Stimulated activated CD4-positive, alpha-beta T cell treated with anti-CD3 and anti-CD28 coated beads, Interleukin-1b, Interleukin-23, amount 100 ng/mL, for 4 hours (primary cell): ENCODE measurements at regions not wholly inside any gene's neighbourhood (a gene's known extent, or its start where the extent isn't known, plus 50 kb on each side); places are given as distances from the start of the nearest gene placed in this dataset.

Experiments
- DNase-seq, 2 donors: peaks; one replicate each; pipeline ENCODE4 v3.0.0-alpha.2; 2020; ENCODE audit warnings: low read depth in 2 of 2

DNA sequence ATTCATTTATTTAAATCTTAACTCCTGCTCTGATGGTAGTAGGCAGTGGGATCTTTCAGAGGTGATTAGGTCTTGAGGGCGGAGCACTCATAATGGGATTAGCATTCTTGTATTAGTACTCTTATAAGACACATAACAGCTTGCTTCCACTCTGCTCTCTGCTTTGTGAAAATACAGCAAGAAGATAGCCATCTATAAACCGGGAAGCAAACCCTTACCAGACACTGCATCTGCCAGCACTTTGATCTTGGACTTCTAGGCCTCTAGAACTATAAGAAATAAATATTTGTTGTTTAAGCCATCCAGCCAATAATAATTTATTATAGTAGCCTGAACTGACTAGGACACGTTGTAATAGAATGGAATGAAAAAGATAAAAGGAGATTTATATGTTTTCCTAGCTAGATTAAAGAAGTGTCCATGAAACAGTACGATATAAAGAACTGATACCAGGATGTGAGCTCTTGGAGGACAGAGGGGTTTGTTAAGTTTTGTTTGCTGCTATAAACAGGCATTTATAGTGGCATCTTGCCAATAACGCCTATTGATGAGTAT is 869.9 kb downstream of the MRPL39 start:
- no peak for DNase-seq

- DNase-seq, result no peak
Measured at GRCh38 chr21:24730661-24731060, 876.6 kb downstream of the MRPL39 start.

GRCh38 chr21:24729568-24729967 is 877.7 kb downstream of the MRPL39 start:
- DNase-seq, result no peak

DNA sequence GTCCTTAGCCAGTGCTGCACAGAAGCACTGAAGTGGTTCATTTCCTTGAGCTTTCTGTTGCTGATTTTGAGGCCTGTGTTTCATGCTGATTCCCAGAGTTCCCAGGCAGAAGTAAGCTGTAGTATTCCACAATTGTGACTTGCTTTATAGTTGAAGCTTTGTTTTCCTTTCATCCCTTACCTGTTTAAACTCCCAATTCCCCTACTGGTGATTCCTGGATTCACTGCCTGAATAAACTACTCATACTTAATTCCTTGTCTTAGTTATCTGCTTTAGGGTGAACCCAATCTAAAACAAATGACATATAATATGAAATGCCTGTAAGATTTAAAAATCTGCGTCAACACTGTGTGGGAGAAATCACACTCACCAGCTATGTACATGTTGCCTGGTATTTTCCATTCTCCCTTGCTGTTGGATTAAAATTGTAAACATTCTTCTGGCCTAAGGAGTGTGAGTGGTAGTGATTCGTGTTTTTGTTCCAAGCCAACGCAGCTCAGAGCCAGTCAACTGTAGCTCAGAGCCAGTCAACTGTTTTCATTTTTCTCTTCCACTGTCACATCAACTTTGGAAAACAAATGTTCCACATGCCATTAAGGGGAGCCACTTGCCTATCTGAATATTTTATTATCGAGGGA is 879.4 kb downstream of the MRPL39 start:
- no peak for DNase-seq

DNA sequence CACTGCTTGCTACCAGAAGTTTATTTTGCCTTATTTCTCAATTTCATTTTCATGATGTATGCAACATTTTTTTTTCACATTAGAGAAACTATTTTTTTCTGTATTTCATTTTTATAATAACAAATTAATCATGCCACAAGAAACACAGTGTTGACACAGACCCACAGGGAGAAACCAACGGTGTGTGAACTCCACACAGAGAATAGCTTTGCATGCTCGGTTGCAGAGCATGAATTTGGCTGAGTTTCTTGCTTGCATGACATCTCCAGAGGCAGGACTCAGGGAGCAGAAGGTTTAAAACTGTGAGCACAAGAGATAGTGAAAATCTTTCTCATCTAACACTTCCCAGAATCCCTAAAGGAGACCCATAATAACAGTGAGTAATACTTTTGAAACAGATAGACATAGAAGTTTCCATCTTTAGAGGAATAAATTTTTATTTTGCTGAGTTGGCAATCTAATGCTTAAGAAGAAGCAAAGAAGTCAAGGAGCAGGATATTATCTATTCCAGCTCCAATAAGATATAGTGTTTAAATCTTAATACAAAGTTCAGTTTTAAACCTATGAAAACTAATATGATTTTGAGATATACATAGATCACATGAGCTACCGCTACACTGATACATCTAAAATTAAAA is 890.9 kb downstream of the MRPL39 start:
- no peak for DNase-seq

GRCh38 chr21:24714646-24715200 is 892.6 kb downstream of the MRPL39 start:
- no peak for DNase-seq

- DNase-seq, result no peak
Measured at GRCh38 chr21:24705201-24705600, 902.1 kb downstream of the MRPL39 start.

DNA sequence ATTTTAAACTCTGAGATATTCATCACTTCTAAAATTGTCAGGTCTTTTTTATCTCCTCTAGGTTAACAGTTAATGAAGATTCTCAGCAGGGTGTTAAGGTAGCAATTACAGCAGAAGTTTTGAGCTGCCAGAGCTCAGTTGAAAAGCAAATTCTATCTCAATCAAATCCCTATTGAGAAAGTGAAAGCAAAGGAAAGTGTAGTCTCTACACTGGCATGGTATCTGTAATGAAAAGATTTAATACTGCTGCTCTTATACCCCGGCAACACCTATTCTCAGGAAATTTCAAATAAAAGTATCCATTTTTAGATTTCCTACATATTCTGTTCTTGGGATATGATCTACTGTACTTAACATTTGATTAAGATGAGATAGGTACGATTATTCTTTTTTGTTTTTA is 913.5 kb downstream of the MRPL39 start:
- no peak for DNase-seq

DNA sequence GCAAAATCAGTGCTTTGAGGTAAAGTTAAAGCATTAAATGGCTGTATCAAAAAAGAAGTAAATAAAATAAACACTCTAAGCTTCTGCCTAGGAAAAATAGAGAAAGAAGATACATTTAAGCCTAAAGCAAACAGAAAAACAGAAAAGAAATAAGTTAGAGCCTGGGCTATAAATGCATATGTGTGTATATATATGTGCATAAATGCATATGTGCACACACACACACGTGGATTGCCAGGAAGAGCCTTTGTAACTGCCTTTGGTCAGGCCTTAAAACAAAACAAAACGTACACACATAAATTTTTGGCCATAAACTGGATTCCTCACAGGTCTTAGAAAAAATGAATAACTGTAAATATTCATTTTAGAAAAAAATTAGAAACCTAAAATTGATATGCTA is 925.8 kb downstream of the MRPL39 start:
- DNase-seq, result no peak

DNA sequence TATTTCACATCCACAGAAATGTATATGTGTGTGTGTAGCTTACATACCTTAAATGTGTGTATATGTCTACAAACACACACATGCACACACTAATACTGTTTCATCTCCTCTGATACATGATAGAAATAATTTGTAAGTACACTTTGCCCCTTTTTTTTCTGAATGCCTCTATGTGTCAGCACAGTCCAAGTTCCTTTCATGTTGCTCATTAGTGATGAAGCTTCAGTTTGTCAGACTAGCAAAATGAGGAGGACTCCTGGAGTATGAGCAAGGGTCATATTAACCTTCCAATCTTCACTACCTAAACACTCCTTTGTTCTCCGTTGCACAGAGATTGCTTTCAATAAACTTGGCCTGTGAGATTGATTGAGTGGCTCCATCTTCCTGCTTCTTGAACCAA is 935.4 kb downstream of the MRPL39 start:
- DNase-seq, result no peak

- DNase-seq, result no peak
Measured at GRCh38 chr21:24658926-24659325, 948.4 kb downstream of the MRPL39 start.

DNA sequence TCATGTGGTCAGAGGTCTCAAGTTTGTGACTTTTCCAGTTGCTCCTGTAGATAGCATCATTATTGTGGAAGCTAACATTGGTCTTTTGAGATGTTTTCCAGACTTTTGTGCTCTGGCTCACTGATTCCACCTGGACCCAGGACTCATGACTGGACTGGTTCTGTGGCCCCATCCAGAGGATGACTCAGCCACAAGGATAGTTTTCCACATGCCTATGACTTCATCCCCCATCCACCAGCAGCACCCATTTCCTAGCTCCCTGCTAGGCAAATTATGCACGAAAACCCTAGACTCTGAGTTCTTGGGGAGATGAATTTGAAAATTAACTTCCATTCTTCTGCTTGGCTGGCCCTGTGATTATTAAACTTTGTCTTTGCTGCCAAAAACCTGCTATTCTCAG is 949.3 kb downstream of the MRPL39 start:
- DNase-seq, result no peak

DNA sequence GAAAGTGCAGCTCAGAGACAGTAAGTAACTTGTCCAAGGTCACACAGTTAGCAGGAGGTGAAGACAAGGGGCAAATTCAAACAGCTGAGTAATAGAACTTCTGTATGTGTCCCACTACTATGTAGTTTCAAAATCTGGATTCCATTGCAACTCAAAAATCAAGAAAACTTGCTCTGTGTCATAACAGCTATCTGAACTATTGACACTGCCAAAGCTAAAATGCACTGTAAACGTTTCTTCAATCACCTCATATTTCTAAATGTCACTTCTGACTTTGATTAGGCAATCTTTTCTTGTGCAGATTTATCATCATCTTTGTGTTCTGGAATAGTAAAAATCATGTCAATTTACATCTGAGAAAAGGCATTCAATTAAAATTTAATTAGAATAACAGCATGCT is 957.6 kb downstream of the MRPL39 start:
- DNase-seq, result no peak

DNA sequence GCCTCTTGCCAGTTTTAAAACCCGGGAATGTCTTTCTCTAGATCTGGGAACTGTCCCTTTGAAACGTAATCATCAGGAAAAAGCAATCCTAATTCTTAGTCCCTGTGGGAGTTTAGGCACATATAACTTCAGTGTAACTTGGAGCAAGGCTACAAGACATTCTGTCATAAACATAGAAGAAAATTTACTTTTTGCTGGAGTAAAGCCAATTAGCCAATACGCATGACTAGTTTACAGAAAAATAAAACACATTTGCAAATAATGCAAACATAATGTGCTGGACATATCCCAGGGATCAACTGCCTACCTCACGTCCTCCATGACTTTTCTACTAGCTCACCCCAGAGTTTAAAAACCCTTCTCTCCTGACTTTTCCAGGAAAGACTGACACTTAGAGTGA is 970.6 kb downstream of the MRPL39 start:
- DNase-seq, result no peak

GRCh38 chr21:24634749-24635148 is 972.5 kb downstream of the MRPL39 start:
- DNase-seq, result no peak

GRCh38 chr21:24628536-24628935 is 978.7 kb downstream of the MRPL39 start:
- no peak for DNase-seq

DNA sequence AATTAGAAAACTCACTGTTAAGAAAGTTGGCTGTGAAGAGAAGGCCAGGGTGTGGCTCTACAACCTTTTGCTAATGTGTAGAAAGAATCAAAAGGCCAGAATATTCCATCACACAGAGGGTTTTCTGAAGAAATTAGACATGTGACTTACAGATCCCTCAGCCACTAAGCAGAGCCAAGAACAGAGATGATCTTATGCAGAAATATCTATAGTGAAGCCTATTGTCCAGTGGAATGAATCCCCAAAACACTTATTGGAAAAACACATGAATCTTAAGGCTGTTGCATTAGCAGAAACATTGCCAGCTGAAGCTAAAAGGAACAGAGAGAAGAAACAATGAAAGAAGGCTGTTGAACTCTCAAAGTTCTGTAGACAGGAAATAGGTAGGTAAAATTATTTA is 979.2 kb downstream of the MRPL39 start:
- no peak for DNase-seq

GRCh38 chr21:24617819-24618218 is 989.5 kb downstream of the MRPL39 start:
- no peak for DNase-seq

- no peak for DNase-seq
Measured at GRCh38 chr21:24594082-24594481, 1013.2 kb downstream of the MRPL39 start.

DNA sequence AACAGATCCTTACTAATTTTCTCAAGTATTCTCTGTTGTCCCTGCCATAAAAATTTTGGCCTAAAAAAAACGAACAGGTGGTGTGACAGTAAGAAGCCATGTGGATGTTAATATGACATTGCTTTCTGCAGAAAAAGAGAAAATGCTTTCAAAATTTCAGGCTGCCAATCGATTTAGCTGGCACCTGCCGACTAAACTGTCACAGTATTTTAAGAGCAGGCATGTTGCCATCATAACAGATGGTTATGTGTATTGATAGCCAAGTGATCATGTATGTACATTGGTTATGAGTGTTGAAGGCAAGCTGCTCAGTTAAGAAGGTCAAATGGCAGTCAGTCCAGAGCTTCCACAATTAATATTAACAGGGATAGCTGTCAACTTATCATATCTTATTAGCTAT is 1017.0 kb downstream of the MRPL39 start:
- DNase-seq, result no peak

DNA sequence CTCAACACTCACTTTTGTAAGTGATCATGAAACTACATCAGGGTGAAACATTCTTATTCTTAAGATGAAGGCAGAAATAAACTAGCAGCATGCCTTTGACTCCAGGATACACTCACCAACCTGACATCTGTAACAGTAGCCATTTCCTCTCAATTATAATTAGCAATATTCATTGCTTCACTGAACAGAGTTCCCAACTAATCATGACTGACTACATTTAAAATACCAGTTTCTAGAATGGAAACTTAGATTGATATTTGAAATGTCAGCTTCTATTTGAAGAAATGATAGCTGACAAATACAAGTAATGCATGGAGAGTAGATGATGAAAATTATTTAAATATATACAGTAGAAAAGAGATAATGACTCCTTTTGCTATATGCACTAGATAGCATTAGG is 1023.8 kb downstream of the MRPL39 start:
- no peak for DNase-seq

- no peak for DNase-seq
Measured at GRCh38 chr21:24577301-24577700, 1030.0 kb downstream of the MRPL39 start.

- no peak for DNase-seq
Measured at GRCh38 chr21:24561291-24561690, 1046.0 kb downstream of the MRPL39 start.
